Mucosa of gallbladder (tissue), 1 donor: ENCODE measurements at regions not wholly inside any gene's neighbourhood (a gene's known extent, or its start where the extent isn't known, plus 50 kb on each side); places are given as distances from the start of the nearest gene placed in this dataset.

Source experiments
- DNase-seq: peaks from one replicate; pipeline ENCODE4 v3.0.0-alpha.2; 2020; ENCODE audit warnings: low spot score
- donor health status: DM: no; HTN: no; CAD: no.

GRCh38 chr6:33863723-33864440 lies 60.1 kb upstream of the MLN start:
- no peak for DNase-seq

- DNase-seq, result no peak
These were observed 59.3 kb upstream of the MLN start for GRCh38 chr6:33863084-33863483.

DNA sequence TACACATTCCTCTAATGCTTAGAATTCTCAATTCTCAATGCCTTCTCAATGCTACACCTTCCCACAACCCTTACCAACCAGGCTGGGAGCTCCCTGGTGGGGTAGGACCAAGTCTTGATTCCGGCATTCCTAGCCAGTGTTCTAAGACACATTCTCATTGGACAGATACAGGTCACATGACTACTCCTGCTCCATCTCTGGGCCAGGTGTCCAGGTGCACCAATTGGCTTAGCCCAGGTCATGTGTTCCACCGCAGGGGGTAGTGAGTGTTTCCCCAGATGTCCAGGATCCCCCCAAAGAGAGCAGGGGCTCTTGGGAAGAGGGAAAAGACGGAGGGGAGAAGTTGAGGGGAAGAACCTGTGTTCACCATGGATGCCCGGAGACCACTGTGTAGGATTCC lies 58.7 kb upstream of the MLN start:
- DNase-seq, result no peak

DNA sequence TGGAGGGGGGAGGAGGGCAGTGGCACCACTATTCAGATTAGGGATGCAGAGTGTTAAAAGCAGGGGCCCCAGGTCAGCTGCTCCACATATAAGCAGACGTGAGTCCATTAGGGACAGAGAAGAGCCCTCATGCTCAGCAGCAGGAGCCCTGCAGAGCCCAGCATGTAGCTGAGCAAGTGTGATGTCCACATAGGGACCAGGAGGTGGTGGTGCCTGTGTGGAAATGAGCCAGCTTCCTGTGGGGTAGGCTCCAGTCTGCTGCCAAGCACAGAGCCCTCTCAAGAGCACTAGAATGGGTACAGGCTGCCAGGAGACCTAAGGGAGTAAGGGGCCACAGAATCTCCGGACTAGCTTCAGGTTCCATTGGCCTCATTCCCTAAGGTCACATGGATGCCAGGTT lies 57.9 kb upstream of the MLN start:
- no peak for DNase-seq

DNA sequence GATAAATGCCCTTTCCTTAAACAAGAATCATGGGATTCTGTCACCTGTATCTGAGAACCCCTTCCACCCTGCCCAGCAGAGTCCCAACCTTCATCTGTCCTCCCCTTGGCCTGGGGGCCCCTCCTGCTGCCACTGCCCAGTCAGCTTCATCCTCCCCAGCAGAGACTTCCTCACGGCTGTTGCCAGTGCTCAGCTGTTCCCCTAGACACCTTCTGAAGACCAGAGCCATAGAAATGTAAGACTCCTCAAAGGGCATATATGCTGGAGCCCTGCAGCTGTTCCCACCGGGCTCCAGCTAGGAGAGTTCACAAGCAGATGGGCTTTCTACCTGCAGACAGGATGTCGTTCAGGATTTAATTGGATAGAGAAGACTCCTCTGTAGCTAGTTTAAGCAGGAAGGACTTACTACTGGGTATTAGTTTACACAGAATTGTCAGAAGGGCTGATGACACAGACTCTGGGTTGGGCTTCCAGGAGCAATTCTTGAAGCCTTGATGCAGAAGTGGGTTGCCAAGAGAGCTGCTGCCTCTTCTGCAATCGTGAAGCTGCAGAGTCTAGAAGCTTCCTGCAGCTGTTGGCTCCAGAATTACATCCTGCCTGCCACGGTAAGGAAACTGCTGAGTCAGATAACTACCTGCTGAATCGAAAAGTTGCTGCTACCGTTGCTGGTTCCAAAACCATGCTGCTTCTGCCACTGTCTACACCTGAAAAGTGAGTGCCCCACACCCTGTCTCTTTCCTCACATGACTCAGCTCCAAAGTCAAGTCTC lies 57.1 kb upstream of the MLN start:
- peak; percentile 28 for DNase-seq

DNA sequence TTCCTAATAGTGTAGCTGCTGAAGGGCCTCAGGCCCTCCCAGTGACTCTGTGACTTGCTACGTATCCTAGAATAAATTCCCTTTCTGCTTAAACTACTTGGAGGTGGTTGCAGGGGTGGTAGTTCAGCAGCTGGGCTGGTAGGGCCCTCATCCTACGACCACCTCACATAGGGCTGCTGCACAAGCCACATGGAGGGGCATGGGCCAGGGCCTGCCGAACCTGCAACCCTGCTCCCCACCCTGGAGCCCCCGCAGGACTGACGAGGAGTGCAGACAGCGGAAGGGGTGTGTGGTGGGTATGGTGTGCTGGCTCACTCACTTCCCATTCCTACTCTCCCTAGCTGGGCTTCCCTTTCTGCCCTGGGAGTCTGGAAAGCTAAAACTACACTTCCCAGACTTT lies 56.2 kb upstream of the MLN start:
- DNase-seq, result no peak

DNA sequence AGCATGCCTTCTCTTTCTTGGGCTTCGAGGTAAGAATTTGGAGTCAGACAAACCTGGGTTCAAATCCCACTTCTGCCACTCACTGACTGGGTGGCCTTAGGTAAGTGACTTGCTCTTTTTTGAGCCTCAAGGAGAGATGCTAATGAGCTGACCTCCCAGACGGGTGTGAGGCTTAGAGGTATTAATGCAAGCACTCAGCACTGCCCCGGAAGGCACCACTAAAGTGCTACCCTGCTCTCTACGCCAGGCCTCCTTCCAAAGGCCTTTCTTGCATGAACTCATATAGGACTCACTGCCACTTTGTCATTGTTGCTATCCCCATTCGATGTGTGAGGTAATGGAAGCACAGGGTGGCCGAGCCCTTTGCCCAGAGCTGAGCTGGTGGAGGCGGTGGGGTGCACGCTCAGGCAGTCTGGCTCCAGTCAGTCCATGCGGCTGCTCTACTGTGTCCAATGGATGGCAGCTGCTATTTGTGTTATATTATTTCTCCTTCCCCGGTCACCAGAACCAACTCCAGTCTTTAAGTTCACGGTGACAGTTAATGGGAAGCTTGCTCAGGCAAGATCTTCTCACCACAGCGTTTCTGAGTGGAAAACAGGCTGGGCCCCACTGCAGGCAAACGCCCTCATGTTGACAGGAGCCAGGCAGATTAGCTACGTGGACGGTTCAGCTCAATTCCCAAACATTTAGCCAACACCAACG lies 55.2 kb upstream of the MLN start:
- DNase-seq, result no peak

DNA sequence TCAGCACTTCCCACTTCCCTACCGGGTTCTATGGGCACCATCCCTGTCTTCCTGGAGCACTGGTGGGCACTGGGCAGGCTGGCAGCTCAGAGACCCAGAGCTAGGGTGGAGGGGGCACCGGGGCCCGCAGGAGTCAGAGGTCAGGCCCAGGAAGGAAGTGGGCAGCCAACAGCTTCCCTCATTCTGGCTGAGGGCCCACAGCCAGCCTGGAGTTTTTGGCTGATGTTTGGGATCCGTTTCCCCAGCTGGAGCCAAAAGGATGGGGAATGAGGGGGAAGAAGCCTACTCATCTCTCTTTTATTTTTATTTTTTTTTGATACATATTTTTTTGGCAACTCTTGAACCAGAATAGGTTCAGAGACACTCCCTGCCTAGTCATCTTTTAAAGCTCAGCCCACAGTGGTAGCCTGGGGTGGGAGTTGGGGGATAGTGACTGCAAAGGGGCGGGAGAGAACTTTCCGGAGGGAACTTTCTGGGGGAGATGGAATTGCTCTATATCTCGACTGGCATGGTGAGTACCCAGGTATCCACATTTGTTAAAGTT lies 54.2 kb upstream of the MLN start:
- no peak for DNase-seq

- no peak for DNase-seq
These were observed 53.5 kb upstream of the MLN start for GRCh38 chr6:33857093-33857931.

DNA sequence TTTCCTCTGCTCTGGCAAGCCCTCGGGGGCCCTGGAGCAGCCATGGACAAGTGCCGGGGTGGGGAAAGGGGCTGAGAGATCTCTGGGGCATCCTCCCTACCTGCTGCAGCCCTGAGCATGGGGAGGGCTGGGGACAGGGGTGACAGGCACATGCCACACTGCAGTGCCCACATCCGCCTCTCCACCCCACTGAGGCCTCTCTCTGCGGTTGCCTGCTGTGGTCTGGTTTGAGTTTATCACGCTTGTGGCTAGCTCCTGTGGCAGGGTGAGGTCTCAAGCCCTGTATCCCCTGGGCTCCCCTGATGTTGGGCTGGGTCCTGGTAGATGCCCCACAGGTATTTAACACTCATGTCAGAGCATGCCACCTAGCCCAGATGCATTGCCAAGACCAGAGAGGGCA lies 52.9 kb upstream of the MLN start:
- peak; percentile 16 for DNase-seq

GRCh38 chr6:33856031-33856590 lies 52.3 kb upstream of the MLN start:
- DNase-seq, result no peak

DNA sequence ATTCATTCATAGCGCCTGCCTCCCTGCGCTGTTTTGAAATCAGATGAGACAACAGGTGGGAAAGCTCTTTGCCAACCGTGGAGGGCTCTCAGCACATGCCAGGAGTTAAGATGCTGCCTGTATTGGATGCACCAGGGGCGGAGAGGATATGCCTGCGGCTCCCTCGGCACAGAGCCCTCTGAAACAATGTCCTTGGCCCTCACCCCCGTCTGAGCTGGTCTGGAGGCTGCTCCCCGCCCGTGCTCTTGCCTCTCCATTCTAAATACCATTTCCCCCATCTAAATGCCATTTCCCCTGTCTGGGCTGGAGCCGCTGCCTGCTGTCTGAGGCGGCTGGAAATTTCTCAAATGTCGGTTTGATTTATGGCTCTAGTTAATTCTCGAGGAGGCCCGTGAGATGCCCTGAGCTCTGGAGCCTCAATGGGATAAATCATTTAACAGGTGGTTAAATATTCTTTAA lies 50.8 kb upstream of the MLN start:
- no peak for DNase-seq

- no peak for DNase-seq
These were observed 49.9 kb upstream of the MLN start for GRCh38 chr6:33853736-33854135.
